Kidney epithelial cell (primary cell): ENCODE measurements at regions not wholly inside any gene's neighbourhood (a gene's known extent, or its start where the extent isn't known, plus 50 kb on each side); places are given as distances from the start of the nearest gene placed in this dataset.

ENCODE experiments used
- DNase-seq: peaks from one replicate; pipeline ENCODE4 v3.0.0-alpha.2; 2010; ENCODE audit warnings: low read depth
- H3K27me3 ChIP-seq: 2 replicates; pipeline ENCODE4 v1.6.0; 2011; ENCODE audit warnings: low read length; ENCODE audit not compliant: control insufficient read depth, insufficient read depth
- H3K36me3 ChIP-seq: 2 replicates; pipeline ENCODE4 v1.5.1; 2011; ENCODE audit warnings: low read length; ENCODE audit not compliant: control insufficient read depth, insufficient read depth
- H3K4me3 ChIP-seq: 2 replicates; pipeline ENCODE4 v1.5.1; 2011; ENCODE audit warnings: low read depth, mild to moderate bottlenecking, control low read depth, low read length
- CTCF ChIP-seq: IDR thresholded peaks from 2 replicates; pipeline ENCODE4 v1.5.1; 2011; ENCODE audit warnings: mild to moderate bottlenecking, moderate library complexity, low read length, control low read depth, inconsistent platforms; ENCODE audit not compliant: insufficient read depth, poor library complexity, severe bottlenecking

- H3K27me3 ChIP-seq, result no peaks in the 10 kb centered on the region
- no peak for DNase-seq
- no peaks in the 10 kb centered on the region for H3K36me3 ChIP-seq
- H3K4me3 ChIP-seq, result no peak overlapping the region
- TF ChIP-seq CTCF, result no peak
These were observed 222.9 kb downstream of the BRD1 start for GRCh38 chr22:49604732-49605302.

- H3K27me3 ChIP-seq, result no peaks in the 10 kb centered on the region
- TF ChIP-seq CTCF, result no peak
- H3K4me3 ChIP-seq, result no peak overlapping the region
- no peaks in the 10 kb centered on the region for H3K36me3 ChIP-seq
- no peak for DNase-seq
These were observed 224.7 kb downstream of the BRD1 start for GRCh38 chr22:49603016-49603415.

GRCh38 chr22:49602481-49602880 lies 225.2 kb downstream of the BRD1 start:
- Histone ChIP-seq H3K4me3 (no peak overlapping the region), H3K36me3 (no peaks in the 10 kb centered on the region), H3K27me3 (no peaks in the 10 kb centered on the region)
- no peak for DNase-seq
- no peak for TF ChIP-seq CTCF

- no peak for DNase-seq
- no peak for TF ChIP-seq CTCF
- Histone ChIP-seq H3K27me3 (no peaks in the 10 kb centered on the region), H3K4me3 (no peak overlapping the region), H3K36me3 (no peaks in the 10 kb centered on the region)
These were observed 225.9 kb downstream of the BRD1 start for GRCh38 chr22:49601614-49602321.

GRCh38 chr22:49600891-49601431 lies 226.7 kb downstream of the BRD1 start:
- TF ChIP-seq CTCF, result no peak
- no peaks in the 10 kb centered on the region for H3K36me3 ChIP-seq
- no peak for DNase-seq
- no peaks in the 10 kb centered on the region for H3K27me3 ChIP-seq
- H3K4me3 ChIP-seq, result no peak overlapping the region
